ENCODE measurements at regions not wholly inside any gene's neighbourhood (a gene's known extent, or its start where the extent isn't known, plus 50 kb on each side); places are given as distances from the start of the nearest gene placed in this dataset.
"Not testable (repeated sequence)": the region's sequence is repeated elsewhere in the genome, so short reads cannot be mapped to it uniquely, and the experiment has no call there.

DNA sequence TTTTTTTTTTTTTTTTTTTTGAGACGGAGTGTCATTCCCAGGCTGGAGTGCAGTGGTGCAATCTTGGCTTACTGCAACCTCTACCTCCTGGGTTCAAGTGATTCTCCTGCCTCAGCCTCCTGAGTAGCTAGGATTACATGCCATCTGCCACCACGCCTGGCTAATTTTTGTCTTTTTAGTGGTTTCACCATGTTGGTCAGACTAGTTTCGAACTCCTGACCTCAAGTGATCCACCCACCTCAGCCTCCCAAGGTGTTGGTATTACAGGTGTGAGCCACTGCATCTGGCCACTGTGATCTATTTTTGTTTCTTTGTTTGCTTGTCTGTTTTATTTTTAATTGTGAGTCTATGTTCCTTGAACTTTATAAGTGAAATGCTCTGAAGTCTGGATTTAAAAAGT is 646.8 kb upstream of the RGS18 start:
- DNase-seq: not testable (repeated sequence)

DNA sequence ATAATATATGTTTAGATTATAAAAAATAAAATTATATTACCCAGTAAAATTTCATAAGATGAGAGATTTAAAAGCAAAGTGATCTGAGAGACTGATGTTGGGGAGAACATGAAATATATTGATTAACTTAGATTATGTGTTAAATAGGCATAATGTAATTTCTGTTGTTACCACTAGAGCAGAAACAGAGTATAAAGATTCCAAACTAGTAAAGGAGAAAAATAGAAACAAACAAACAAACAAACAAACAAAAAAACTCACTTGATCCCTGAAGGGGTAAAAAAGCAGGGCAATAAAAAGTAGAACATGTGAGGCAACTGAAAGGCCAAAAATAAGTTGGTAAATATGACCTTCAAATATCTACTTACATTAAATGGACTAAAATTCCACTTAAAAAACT is 640.4 kb upstream of the RGS18 start:
- no peak for DNase-seq

DNA sequence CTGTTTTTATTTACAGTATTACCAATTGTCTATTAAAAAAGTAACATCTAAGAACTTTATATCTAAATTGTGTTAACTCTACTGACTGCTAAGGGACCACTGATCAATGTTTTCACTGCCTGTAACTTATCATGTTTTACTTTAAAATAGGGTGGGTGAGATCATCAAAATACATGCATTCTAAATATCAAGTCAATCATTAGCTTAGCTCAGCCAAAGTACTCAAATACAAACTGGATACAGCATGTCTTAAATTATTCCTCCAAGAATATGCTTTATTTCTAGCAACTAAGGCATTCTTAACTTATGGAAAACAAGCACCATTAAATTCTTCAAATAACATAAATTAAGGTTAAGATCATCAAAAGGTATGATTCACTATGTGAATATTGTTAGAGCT is 638.7 kb upstream of the RGS18 start:
- no peak for DNase-seq

DNA sequence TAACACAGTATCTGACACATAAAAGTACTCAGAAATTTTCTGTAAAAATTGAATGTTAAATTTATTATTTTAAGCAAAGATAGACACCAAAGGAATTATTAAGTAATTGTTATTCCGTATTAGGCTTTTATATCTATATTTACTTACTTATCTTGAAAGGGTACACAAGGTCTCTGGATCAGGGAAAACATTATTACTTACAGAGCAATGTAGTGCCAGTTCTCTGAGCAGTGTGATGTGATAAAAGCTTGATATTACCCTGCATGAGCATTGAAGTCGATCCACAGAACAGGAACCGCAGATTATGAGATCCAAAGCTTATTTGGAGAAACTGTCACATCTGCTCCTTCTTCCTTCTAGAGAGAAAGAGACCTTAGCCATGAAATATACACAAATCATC is 637.9 kb upstream of the RGS18 start:
- no peak for DNase-seq

DNA sequence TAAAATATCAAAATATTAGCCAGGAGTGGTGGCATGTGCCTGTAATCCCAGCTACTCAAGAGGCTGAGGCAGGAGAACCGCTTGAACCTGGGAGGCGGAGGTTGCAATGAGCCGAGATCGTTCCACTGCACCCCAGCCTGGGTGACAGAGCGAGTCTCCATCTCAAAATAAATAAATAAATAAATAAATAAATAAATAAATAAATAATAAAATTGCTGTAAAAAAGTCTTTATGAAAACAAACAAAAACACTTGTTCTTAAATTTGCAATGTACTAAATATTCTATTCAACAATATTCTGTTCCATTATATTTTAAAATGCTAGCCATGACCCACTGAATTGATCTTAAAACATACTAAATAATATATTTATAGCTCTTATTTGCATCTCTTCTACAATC is 632.3 kb upstream of the RGS18 start:
- not testable (repeated sequence) for DNase-seq

DNA sequence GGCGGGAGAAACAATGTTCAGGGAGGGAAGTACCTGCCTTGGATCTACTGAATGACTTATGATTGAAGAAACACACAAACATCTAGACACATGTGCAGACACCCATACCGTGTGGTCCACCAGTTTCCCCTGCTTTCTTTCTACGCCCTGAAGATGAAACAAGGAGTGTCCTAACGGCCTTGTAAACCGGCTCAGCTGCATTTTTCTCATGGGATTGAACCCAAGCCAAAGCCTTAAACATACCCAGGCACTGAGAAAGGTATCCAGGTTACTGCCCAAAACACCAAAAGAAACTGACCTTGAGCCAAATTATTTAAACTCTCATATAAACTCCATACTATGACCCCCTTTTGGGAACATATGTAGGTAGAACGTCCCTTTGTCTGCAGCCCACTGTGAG is 630.0 kb upstream of the RGS18 start:
- no peak for DNase-seq

DNA sequence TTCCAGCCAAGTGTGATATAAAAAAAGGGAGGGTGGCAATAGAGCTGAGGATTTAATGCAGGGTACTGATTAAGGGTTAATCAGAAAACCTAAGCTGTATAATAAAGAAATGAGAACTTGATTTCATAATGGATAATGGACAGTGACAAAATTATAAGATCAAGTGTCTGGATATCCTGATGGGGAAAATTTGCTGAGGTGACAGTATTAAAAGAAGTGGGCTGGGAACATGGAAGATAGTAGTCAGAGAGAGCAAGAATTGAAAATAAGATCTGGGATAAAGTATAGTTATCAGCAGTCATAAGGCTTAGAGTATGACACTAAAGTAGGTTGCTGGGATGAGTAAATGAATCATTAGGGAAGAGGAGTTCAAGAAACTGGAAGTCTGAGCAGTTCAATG is 627.3 kb upstream of the RGS18 start:
- DNase-seq: no peak

DNA sequence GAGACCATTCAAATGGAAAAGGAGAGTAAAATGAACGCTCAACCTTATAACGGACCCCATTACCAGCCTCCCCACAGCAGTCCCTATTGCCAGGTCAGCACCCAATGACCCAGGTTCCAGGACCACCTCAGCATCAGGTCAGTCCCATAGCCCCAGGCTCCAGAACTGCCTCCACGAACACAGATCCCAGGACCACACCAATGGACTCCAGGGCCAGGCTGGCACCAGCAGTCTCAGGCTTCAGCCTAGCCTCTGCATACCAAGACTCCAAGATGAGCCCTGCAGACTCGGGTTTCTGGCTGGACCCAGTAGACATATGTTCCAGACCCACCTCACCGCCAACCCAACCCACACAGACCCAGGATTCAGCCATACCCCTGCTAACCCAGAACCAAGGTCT is 625.0 kb upstream of the RGS18 start:
- no peak for DNase-seq

DNA sequence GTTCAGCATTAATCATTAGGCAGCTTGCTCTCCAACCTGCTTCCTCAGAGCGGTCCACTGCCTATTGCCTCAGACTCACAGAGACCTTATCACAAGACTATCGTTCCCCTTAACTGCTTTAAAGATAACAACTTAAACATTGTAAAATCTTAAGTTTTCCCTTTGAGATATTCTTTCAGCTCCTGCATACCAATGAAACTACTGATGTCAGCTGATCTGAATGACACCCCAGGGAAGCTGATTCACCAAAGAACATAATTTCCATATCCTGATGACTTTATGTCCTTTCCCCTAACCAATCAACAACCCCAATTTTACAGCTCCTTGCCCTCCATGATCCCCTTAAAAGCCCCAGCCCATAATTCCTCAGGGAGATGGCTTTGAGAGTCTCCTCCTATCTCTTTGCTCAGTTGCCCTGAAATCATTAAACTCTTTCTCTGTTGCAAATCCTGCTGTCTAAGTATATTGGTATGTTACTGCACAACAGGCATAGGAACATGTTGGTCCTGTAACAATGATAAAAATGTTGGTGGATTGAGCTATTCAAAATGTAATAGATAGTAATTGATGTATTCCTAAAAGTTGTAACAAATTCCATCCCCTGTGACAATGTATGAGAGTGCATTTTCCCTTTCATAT is 621.4 kb upstream of the RGS18 start:
- no peak for DNase-seq

DNA sequence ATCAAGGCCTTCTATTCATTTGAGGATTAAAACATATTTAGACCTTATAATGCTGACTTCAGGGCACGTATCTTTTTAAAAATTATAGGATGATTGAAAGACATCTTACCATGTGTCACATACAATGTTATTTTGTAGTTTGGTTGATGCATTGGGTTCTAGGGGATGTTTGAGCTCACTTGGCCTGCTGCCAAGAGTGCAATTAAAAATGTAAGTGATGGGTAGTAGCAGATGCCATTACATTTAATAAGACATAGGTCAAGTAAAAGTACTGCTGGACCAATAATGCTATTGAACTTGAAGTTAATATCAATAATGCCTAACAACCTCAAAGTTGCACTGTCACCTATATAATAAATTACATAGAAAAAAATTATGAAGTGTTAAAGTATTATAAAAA is 616.5 kb upstream of the RGS18 start:
- DNase-seq: no peak

DNA sequence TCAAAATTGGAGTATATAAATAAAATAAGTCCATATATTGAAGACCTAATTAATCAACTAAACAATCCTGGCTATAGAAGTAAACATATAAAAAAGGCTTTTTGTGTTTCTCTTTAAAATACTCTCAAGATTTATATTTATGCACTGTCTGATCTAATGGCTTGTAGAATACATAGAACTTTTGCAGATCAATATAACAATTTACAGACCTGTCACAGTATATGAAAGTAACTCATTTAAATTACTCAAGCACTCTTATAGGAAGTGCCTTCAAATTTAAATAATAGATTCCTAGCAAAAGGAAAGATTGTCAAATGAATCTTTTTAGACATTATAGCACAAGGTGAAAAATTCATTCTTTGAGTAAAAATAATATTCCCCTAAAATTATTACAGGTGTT is 615.8 kb upstream of the RGS18 start:
- DNase-seq: no peak

DNA sequence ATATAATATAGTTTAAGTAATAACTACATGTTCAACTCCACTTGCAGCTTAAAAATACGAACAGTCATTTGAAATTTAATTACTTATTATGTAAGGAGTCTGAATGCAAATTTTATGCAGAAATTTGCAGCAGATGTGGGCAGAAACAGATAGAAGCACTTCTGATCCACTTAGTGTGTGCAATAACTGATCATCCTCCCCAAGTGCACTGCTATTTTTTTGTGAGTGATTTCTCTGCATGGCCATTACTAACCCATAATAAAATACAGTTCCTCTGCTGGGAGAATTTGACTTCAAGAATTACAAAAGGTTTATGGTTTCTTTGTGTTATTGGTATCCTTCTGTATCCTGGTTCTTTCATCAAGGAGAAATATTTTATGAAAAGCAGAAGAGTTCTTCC is 611.5 kb upstream of the RGS18 start:
- DNase-seq: no peak

DNA sequence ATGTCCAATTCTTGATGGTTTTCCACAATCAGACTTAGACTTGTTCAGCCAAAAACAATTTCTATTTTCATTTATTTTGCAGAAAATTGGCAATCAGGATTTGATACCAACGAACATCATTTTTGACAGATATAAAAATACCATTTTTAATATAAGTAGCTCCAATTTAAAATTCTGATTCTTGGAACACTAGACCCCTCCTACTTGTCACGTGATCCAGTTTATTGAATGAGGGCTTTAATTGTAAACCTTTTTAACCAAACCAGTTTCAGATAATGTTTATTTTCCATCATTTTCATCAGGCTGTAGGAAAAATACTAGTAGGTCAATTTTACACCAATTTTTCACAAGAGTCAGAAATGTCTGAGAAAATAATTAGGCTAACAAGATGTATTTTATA is 607.2 kb upstream of the RGS18 start:
- DNase-seq: no peak

DNA sequence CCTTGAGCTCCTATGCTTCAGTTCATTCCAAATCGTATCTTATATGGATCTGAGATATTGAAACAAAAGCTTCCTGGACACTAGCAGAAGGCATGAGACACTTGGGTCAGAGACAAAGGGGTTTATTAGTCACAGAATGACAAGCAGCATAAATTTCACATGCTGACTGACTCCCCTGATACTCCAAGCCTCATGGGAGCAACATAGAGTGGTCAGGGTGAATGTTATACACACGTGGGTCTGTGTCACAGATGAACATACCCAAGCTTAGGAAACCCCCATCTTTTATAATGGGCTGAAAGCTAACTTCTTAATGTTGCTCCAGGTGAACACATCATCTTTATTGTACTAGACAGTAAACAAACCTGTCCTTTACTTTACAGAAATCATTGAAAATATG is 599.9 kb upstream of the RGS18 start:
- DNase-seq: no peak

DNA sequence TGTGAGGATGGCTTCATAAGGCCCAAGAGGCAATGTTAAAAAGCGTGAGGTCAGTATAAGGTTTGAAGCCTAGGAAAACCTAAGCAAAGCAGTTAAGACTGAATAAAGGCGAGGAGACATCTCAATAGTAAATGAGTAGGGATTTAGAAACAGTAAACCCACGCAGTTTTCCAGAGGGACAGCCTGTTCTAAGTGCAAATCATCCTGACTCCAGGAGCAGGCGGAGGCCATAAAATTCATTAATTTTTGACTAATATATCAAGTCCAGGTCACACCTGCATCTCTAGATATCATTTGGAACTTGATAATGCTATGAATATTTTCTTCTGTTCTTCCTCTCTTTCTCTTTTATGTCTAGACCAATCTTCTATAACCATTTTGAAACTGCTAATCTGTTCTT is 597.0 kb upstream of the RGS18 start:
- DNase-seq: no peak

DNA sequence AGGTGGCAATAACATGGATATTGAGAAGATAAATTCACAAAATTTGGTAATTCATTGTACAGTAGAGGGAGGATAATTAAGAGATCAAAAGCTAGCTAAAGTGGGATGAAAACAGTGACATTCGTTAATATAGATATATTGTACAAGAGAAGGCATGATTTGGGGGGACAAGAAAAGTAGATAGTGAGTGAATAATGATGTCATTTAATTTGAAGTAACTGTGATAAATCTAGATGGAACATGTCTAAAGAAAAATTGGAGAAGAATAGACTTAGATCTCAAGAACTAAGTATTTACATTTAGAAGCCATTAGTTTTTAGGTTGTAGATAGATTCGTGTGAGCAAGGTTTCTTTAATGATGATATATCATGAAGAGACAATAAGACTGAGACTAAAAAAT is 594.0 kb upstream of the RGS18 start:
- no peak for DNase-seq

DNA sequence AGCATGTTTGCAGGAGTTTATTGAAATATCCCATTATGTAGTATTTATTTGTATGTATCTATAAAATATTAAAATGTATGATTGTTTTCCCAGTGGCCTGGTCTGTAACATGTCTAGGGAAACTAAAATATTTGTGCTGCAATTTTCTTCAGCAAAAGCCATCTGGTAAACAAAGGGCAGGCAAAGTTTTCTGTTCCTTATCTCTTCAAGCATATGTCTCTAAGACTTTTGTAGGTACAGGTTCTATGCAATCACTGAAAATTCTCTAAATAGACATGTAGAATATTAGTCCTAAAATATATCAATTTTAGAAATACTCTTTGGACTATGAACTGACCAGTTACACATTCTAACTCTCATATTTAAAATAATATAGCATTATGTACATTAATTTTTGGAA is 585.8 kb upstream of the RGS18 start:
- no peak for DNase-seq

DNA sequence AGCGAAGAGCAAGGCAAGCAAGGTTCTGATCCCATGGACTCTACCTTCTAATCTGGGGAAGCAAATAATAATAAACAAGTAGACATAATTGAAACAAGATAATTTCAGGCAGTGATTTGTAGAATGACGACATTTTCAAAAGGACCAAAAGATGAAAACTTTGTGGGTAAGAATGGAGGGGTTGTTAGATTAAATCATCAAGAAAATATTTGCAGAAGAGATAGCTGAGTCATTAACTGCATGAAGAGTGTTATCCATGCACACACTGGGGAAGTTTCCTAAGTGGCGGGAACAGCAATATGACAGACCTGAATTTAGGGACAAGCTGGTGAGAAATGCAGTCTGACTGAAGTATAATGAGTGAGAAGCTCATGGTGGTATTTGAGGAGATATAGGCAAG is 583.1 kb upstream of the RGS18 start:
- DNase-seq: no peak

DNA sequence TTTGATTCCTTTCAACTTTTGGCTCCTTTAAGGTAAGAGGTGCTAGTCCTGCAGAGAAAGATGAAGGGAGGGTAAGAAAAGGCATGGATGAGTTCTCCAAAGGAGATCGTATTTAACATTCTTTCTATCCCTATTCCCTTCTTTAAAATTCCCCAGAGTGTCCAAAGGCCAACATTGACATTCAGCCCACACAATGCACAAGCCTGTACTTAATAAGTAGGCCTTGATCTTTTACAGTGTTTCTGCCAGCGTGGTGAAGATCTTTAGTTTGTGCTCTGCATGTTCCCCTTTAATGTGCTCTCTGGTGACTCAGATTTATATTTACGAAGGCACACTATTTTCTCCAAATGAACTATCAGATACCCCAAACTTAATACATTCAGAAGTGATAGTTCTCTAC is 582.5 kb upstream of the RGS18 start:
- DNase-seq: no peak

DNA sequence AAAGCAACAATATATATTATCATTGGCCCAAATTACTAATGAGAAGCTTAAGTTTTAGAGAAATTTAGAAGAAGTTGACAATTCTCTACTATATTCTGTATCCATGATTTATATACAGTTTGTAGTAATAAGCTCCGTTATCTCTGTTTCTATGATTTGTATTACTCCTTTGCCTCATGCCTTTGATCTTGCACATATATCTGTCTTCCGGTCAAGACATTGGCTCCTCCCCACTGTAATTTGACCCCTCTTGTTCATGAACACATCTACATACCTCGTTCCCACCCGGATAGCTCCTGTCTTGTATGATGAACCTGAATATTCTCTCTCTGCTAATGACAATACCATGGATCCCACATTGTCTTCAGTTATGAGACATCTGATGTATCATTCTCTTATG is 581.0 kb upstream of the RGS18 start:
- DNase-seq: no peak

DNA sequence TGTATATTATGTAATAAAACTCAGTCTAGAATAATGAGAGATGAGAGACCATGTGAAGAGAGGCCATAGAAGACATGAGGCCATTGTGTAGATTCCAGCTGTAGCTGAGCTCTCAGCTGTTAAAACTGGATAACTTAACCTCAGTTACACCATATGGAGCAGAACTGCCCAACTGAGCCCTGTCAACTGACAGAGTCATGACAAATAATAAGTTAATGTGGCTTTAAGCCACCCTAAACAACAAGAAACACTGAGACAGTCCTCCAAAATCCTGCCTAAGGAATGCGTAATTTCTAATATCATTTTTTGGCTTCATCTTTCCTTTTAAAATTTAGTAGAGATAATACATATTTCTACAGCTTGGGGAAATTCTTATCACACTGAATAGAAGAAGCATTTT is 580.0 kb upstream of the RGS18 start:
- DNase-seq: no peak

DNA sequence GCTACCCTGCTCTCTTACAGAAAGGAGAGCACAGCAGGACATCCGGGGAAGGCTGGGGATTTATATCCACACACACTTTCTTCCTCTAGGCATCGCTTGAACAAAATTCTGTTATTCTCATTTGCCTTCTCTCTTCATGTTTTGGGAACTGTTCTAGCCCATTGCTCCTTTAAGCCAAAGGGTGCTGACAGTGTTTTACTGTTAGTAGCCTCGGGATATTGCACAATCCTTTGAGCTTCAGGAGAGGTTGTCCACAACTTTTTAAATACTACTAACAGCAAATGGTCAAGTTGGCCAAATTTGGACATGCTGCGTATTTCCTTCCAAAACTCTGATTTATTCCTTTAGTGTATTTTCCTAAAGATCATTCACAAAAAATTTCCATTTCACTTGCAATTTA is 579.2 kb upstream of the RGS18 start:
- DNase-seq: no peak

DNA sequence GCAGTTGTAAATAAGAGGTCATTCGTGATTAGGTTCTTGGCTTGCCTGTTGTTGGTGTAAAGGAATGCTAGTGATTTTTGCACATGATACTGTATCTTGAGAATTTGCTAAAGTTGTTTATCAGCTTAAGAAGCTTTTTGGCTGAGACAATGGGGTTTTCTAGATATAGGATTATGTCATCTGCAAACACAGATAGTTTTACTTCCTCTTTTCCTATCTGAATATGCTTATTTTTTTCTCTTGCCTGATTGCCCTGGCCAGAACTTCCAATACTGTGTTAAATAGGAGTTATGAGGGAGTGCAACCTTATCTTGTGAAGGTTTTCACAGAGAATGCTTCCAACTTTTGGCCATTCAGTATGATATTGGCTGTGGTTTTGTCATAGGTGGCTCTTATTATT is 576.1 kb upstream of the RGS18 start:
- DNase-seq: no peak

DNA sequence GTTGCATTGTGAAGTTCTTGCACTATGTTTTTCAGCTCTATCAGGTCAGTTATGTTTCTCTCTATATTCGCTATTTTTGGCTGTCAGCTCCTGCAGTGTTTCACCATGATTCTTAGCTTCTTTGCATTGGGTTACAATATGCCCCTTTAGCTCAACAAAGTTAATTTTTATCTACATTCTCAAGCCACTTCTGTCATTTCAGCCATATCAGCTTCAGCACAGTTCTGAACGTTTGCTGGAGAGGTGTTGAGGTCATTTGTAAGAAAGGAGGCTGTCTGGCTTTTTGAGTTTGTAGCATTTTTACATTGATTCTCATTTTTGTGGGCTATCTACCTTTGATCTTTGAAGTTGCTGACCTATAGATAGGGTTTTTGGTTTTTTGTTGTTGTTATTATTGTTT is 573.2 kb upstream of the RGS18 start:
- DNase-seq: no peak

DNA sequence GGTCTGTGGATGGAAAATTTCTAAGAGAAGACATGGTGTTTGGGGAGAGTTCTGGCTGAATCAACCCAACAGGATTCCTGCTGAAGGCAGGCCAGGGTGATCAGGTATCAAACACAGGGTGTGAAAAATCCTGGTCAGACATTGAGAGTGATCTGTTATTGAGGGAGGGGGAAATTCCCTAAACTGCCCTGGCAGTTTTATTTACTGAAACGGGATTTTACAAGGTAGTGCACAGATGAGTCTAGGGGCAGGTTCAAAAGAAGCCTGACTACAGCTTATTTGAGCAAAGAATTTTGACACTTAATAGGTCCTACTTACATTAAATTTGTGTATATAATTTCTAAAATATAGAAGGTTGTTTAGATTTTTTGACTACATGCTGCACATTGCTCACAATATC is 569.4 kb upstream of the RGS18 start:
- no peak for DNase-seq

DNA sequence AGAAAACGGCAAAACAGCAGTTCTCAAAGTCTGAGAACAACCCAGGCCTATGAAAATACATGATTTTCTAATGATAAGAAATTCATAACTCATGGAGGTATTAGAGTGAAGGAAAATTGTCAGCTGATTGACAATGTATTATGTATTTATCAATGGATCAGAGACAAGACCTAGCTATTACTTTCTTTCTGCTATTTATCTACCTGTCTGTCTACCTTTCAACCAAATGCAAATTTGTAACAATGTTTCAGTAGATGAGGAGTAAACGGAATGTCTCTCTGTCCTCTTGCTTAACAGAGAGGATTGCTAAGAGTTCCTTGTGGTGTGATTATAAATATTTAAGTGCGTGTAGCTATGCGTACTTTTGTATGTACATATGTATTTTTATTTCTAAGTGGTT is 568.7 kb upstream of the RGS18 start:
- DNase-seq: no peak

Measured in occipital lobe (tissue), 1 donor.